Activated B cell treated with CpG ODN at 0.5 μM for 24 hours (primary cell): ENCODE measurements at regions not wholly inside any gene's neighbourhood (a gene's known extent, or its start where the extent isn't known, plus 50 kb on each side); places are given as distances from the start of the nearest gene placed in this dataset.
"Not testable (repeated sequence)": the region's sequence is repeated elsewhere in the genome, so short reads cannot be mapped to it uniquely, and the experiment has no call there.

ENCODE experiments used
- ATAC-seq: fragments of 200-7000 bp; cut with Tn5 transposase; one replicate; pipeline ENCODE4 v1.10.0; 2021; ENCODE audit warnings: low read depth, mild to moderate bottlenecking, moderate library complexity
- CTCF ChIA-PET: fragments of 350-600 bp; sonication (Branson Sonifier 250); formaldehyde crosslinking; loops from one replicate; lab custom pipeline; 2021; ENCODE audit warnings: antibody characterized with exemption; lab: Charles Lee
- POLR2A ChIA-PET: fragments of 350-600 bp; sonication (Branson Sonifier 250); formaldehyde crosslinking; loops from one replicate; lab custom pipeline; 2021; ENCODE audit warnings: antibody characterized with exemption; lab: Charles Lee
- DNase-seq: peaks from one replicate; pipeline ENCODE4 v3.0.0; 2022
- H3K27ac Mint-ChIP-seq: one replicate; pipeline ENCODE4 v1.8.0; 2020; ENCODE audit warnings: mixed read lengths
- H3K27me3 Mint-ChIP-seq: one replicate; pipeline ENCODE4 v1.8.0; 2021; ENCODE audit warnings: mixed read lengths
- H3K36me3 Mint-ChIP-seq: one replicate; pipeline ENCODE4 v1.8.0; 2021; ENCODE audit warnings: low read depth, mixed read lengths
- H3K4me1 Mint-ChIP-seq: one replicate; pipeline ENCODE4 v1.8.0; 2021; ENCODE audit warnings: mixed read lengths
- H3K4me3 Mint-ChIP-seq: one replicate; pipeline ENCODE4 v1.8.0; 2020; ENCODE audit warnings: mild to moderate bottlenecking, mixed read lengths
- H3K9me3 Mint-ChIP-seq: one replicate; pipeline ENCODE4 v1.8.0; 2020; ENCODE audit warnings: mixed read lengths
- CTCF ChIP-seq: fragments of 200-600 bp; IDR thresholded peaks from one replicate; pipeline ENCODE4 v1.8.0; 2022; ENCODE audit warnings: antibody characterized with exemption, mild to moderate bottlenecking
- intact Hi-C: fragments of 100-400 bp; cut with micrococcal nuclease; formaldehyde crosslinking; loops from one replicate; pipeline ENCODE4 v1.15.1; 2024

GRCh38 chr5:102629827-102630605, 125.1 kb upstream of the PAM start:
- Mint-ChIP-seq H3K4me1 (peaks cover 2% of the 10 kb centered on the region), H3K27me3 (no peaks in the 10 kb centered on the region), H3K27ac (no peak overlapping the region), H3K36me3 (no peaks in the 10 kb centered on the region), H3K4me3 (no peak overlapping the region), H3K9me3 (peaks cover 14% of the 10 kb centered on the region)
- ChIA-PET CTCF (no interaction called here), POLR2A (no interaction called here)
- intact Hi-C loops, result no loop called here
- no peak for DNase-seq
- TF ChIP-seq CTCF, result no peak
- ATAC-seq, result no peak

GRCh38 chr5:102635399-102635798, 119.7 kb upstream of the PAM start:
- H3K4me1 Mint-ChIP-seq, H3K27ac Mint-ChIP-seq, ATAC-seq, H3K36me3 Mint-ChIP-seq, CTCF ChIA-PET, H3K27me3 Mint-ChIP-seq, H3K4me3 Mint-ChIP-seq, intact Hi-C loops, DNase-seq, POLR2A ChIA-PET: not testable (repeated sequence)
- H3K9me3 Mint-ChIP-seq, result peaks cover 14% of the 10 kb centered on the region

GRCh38 chr5:102638316-102638715, 116.8 kb upstream of the PAM start:
- ChIA-PET CTCF (no interaction called here), POLR2A (no interaction called here)
- intact Hi-C loops, result no loop called here
- DNase-seq (no peak), ATAC-seq (no peak)
- no peaks in the 10 kb centered on the region for H3K27me3 Mint-ChIP-seq
- no peaks in the 10 kb centered on the region for H3K36me3 Mint-ChIP-seq
- H3K9me3 Mint-ChIP-seq, result peaks cover 14% of the 10 kb centered on the region
- no peak overlapping the region for H3K27ac Mint-ChIP-seq
- H3K4me3 Mint-ChIP-seq, result no peak overlapping the region
- no peaks in the 10 kb centered on the region for H3K4me1 Mint-ChIP-seq
- no peak for TF ChIP-seq CTCF

GRCh38 chr5:102638912-102639652, 116.0 kb upstream of the PAM start:
- intact Hi-C loops, result no loop called here
- Mint-ChIP-seq H3K27me3 (no peaks in the 10 kb centered on the region), H3K4me1 (no peaks in the 10 kb centered on the region), H3K27ac (no peak overlapping the region), H3K4me3 (no peak overlapping the region), H3K9me3 (peaks cover 14% of the 10 kb centered on the region), H3K36me3 (no peaks in the 10 kb centered on the region)
- POLR2A ChIA-PET, result no interaction called here
- CTCF ChIA-PET, result no interaction called here
- DNase-seq (no peak), ATAC-seq (no peak)
- no peak for TF ChIP-seq CTCF

- no peak for TF ChIP-seq CTCF
- Mint-ChIP-seq H3K27me3 (peaks cover 3% of the 10 kb centered on the region), H3K27ac (no peak overlapping the region), H3K4me3 (no peak overlapping the region), H3K4me1 (no peaks in the 10 kb centered on the region), H3K9me3 (peaks cover 12% of the 10 kb centered on the region), H3K36me3 (no peaks in the 10 kb centered on the region)
- POLR2A ChIA-PET, result no interaction called here
- intact Hi-C loops, result no loop called here
- DNase-seq, result no peak
- CTCF ChIA-PET, result no interaction called here
- ATAC-seq, result no peak
These were observed 105.4 kb upstream of the PAM start for GRCh38 chr5:102649731-102650130.
